GM18951 (cell line): ENCODE measurements at regions not wholly inside any gene's neighbourhood (a gene's known extent, or its start where the extent isn't known, plus 50 kb on each side); places are given as distances from the start of the nearest gene placed in this dataset.

Experiments used
- POLR2A ChIP-seq: IDR thresholded peaks from 4 replicates; pipeline ENCODE4 v1.6.1; 2011; ENCODE audit warnings: mild to moderate bottlenecking; ENCODE audit not compliant: insufficient read length, insufficient read depth; ENCODE audit errors: extremely low read depth
- in situ Hi-C: fragments of 300-500 bp; cut with MboI; formaldehyde crosslinking; loops from one replicate; pipeline ENCODE4 v1.12.0; 2022; ENCODE audit warnings: low sequenced_read_pairs, mixed read lengths, inconsistent platforms; ENCODE audit not compliant: unreplicated experiment

DNA sequence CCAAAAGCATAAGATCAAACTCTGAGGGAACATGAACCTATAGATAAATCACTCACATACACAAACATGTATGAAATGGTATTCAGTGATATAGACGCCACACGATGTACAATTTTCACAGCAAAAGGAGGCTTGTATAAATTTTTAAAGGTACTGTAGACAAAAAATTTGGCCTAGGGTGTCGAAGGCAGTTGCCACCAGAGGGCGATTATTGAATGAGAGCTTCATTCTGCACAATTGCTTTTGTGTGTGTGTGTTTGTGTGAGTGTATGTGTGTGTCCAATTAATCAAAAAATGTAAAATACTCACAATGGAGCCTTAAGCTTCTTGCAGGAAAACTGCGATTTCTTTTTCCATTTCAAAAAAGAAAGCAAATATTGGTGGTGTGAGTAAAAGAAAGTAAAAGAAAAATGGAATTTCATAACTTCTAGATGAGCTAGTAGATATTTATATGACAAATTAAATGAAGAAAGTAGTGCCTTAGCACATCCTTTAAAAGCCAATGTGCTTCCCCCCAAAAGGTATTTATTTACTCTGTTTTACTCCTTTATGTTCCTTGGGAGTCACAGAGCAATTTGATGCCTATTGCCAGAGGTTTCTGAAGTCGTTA, 800.1 kb downstream of the SATB2 start:
- in situ Hi-C loops, result no loop called here
- no peak for TF ChIP-seq POLR2A

DNA sequence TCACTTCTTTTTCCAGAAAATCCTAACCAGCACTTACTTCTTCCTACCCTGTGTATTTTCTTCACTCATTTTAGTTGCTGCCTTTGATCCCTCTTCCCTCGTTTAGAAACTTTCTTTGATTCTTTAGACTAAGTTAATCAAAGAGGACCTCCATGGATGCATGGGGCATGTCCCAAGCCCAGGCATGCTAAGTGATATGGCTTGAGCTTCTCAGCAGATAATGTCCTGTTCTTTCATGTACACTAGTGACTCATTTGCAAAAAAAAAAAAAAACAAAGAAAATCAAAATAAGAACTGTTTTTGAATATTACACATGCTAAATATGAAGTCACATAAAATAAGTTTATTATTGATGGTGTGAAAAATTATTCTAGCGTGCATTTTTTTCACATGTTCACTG, 800.9 kb downstream of the SATB2 start:
- in situ Hi-C loops, result no loop called here
- no peak for TF ChIP-seq POLR2A

- in situ Hi-C loops, result no loop called here
- TF ChIP-seq POLR2A, result no peak
These were observed 803.1 kb downstream of the SATB2 start for GRCh38 chr2:198654646-198655045.

DNA sequence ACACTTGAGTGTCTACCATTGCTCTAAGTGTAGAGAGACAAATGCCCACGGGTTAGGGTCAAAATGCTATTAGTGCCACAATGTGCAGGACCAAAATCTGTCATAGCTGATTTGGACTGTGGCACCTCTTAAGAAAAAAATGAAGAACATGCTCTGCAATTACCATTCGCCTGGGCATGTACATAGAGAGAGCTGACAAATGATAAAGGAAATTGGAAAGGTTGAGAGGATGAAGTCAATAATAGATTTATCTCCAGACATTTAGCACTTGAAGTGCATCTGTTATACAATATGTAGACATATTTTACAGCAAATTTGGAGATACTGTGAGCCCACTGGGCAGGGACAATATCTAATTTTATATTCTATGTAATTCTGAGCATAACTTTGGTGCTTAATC, 804.4 kb downstream of the SATB2 start:
- in situ Hi-C loops, result no loop called here

DNA sequence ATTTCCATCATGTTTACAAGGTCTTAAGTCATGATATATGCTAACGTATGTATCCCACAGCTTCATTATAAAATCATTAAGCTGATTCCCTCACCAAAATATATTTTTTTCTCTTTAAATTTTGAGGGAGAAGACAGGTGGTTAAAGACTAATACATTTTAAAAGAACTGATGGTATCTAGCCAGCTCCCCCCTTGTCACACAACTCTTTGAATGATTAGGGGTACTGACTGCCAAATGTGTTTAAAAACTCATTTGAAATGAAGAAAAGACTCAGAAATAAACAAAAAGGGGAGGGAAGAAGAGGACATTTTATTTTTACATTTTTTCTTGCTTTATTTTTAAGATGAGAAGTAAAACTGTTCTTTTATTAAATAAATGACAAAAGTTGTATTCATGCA, 805.3 kb downstream of the SATB2 start:
- no peak for TF ChIP-seq POLR2A
- in situ Hi-C loops, result no loop called here

More for the DNA sequence above, 804.4 kb downstream of the SATB2 start:
- no peak for TF ChIP-seq POLR2A

GRCh38 chr2:198645816-198646215, 811.9 kb downstream of the SATB2 start:
- in situ Hi-C loops, result no loop called here
- TF ChIP-seq POLR2A, result no peak

DNA sequence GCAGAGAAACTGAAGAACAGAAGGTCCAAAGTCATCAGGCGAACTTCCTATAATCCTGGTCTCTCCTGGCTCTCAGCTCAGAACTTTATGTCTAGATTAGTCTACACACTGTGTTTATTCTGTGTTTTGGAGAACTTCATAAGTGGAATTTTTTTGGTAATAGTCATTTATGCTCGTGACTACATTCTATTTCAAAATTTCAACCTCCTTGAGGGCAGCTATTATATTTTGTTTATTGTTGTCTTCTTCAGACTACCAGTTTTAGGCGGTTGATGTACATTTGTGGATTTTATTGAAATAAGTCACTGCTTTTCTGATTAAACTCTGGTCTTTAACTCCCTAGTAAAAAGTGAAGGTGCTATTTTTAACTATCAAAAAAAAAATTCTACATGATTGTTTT, 816.6 kb downstream of the SATB2 start:
- in situ Hi-C loops, result no loop called here
- TF ChIP-seq POLR2A, result no peak

DNA sequence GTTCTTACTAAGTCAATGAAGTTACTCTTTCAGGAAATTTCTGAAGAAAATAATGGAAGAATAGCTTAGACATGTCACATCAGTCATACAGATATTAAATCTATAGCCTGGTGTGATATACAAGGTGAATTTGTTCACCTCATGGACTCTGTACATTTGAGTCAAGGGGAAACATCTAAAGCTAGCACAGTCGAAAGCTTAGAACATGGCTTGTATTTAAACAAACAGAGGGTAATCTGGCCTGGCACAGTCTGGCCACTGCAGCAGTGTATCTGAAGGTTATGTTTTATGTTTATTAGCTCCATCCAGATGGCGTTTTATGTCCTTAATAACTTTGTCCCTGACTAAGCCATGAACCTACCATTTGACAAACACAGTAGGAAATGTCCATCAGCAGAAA, 817.3 kb downstream of the SATB2 start:
- in situ Hi-C loops, result no loop called here
- TF ChIP-seq POLR2A, result no peak

DNA sequence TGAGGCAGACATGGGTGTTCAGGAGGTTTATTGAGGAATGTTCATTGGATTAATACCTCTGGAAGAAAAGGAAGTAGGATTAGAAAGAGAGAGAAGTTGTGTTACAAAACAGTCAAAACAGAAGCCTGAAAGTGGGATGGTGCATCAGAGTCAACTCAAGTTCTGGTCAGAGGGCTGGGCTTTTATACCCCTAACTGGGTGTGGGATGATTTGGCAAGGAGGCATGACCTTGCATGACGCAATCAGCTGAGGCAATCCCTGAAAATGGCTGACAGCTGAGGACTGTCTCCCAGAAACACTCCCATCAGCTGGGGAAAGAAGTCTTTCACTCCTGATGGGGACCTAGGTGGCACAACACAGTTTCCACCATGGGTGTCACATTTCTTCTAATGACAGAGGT, 818.2 kb downstream of the SATB2 start:
- no peak for TF ChIP-seq POLR2A
- in situ Hi-C loops, result no loop called here

- in situ Hi-C loops, result no loop called here
- no peak for TF ChIP-seq POLR2A
These were observed 819.2 kb downstream of the SATB2 start for GRCh38 chr2:198638577-198638976.

- no peak for TF ChIP-seq POLR2A
- in situ Hi-C loops, result no loop called here
These were observed 826.0 kb downstream of the PLCL1 start for GRCh38 chr2:198630384-198630783.

DNA sequence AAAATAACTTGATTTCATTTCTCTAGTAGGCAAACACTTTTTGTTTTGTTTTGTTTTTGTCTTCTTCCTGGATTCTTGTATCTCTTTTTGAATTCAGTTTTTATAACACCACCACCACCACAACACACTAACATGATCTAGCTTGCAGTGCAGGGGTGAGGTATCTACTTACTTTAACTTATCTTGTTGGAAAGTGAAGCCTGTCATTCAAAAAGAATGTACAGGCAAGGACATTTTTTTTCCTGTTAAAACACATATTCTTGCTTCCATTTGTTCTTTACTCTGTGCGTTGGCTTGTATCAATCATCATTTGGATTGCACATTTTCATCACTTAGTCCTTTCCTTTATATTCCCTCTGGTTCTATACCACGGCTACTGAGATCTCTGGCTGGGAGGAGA, 824.2 kb downstream of the PLCL1 start:
- in situ Hi-C loops, result no loop called here

GRCh38 chr2:198622986-198623730, 818.8 kb downstream of the PLCL1 start:
- in situ Hi-C loops, result no loop called here
- no peak for TF ChIP-seq POLR2A

More for the DNA sequence above, 824.2 kb downstream of the PLCL1 start:
- TF ChIP-seq POLR2A, result no peak

- in situ Hi-C loops, result no loop called here
- no peak for TF ChIP-seq POLR2A
These were observed 811.6 kb downstream of the PLCL1 start for GRCh38 chr2:198615972-198616371.
